ENCODE measurements at regions not wholly inside any gene's neighbourhood (a gene's known extent, or its start where the extent isn't known, plus 50 kb on each side); places are given as distances from the start of the nearest gene placed in this dataset.
A peak's percentile ranks its signal among the peaks of the same experiment; 100 is the strongest.

- H3K4me3 ChIP-seq (ENCODE audit: low read depth, low read length) = no peak overlapping the region
- no peak for TF ChIP-seq CTCF (IDR thresholded peaks at IDR 0.05; ENCODE audit: insufficient read depth, low read length)
- peak; percentile 76 for DNase-seq (ENCODE audit: low read depth)
Measured at GRCh38 chr3:134710313-134710680, 59.5 kb upstream of the KY start.

GRCh38 chr3:134711284-134711683, 60.5 kb upstream of the KY start:
- TF ChIP-seq CTCF (IDR thresholded peaks at IDR 0.05; ENCODE audit: insufficient read depth, low read length) = no peak
- no peak for DNase-seq (ENCODE audit: low read depth)
- H3K4me3 ChIP-seq (ENCODE audit: low read depth, low read length) = no peak overlapping the region

GRCh38 chr3:134713671-134714070, 62.8 kb upstream of the KY start:
- TF ChIP-seq CTCF (IDR thresholded peaks at IDR 0.05; ENCODE audit: insufficient read depth, low read length) = no peak
- no peak overlapping the region for H3K4me3 ChIP-seq (ENCODE audit: low read depth, low read length)
- no peak for DNase-seq (ENCODE audit: low read depth)

- peak; percentile 85 for DNase-seq (ENCODE audit: low read depth)
- TF ChIP-seq CTCF (IDR thresholded peaks at IDR 0.05; ENCODE audit: insufficient read depth, low read length) = no peak
- H3K4me3 ChIP-seq (ENCODE audit: low read depth, low read length) = no peak overlapping the region
Measured at GRCh38 chr3:134718726-134719125, 67.9 kb upstream of the KY start.

- peak; percentile 30 for DNase-seq (ENCODE audit: low read depth)
- H3K4me3 ChIP-seq (ENCODE audit: low read depth, low read length) = no peak overlapping the region
- TF ChIP-seq CTCF (IDR thresholded peaks at IDR 0.05; ENCODE audit: insufficient read depth, low read length) = no peak
Measured at GRCh38 chr3:134721214-134721613, 70.4 kb upstream of the KY start.

GRCh38 chr3:134722969-134723368, 72.1 kb upstream of the EPHB1 start:
- DNase-seq (ENCODE audit: low read depth) = no peak
- no peak for TF ChIP-seq CTCF (IDR thresholded peaks at IDR 0.05; ENCODE audit: insufficient read depth, low read length)
- H3K4me3 ChIP-seq (ENCODE audit: low read depth, low read length) = no peak overlapping the region

- H3K4me3 ChIP-seq (ENCODE audit: low read depth, low read length) = no peak overlapping the region
- DNase-seq (ENCODE audit: low read depth) = no peak
- TF ChIP-seq CTCF (IDR thresholded peaks at IDR 0.05; ENCODE audit: insufficient read depth, low read length) = no peak
Measured at GRCh38 chr3:134729649-134730048, 65.4 kb upstream of the EPHB1 start.

Measured in fibroblast of the aortic adventitia (primary cell).